ENCODE measurements at regions not wholly inside any gene's neighbourhood (a gene's known extent, or its start where the extent isn't known, plus 50 kb on each side); places are given as distances from the start of the nearest gene placed in this dataset.
"Not testable (repeated sequence)": the region's sequence is repeated elsewhere in the genome, so short reads cannot be mapped to it uniquely, and the experiment has no call there.

DNA sequence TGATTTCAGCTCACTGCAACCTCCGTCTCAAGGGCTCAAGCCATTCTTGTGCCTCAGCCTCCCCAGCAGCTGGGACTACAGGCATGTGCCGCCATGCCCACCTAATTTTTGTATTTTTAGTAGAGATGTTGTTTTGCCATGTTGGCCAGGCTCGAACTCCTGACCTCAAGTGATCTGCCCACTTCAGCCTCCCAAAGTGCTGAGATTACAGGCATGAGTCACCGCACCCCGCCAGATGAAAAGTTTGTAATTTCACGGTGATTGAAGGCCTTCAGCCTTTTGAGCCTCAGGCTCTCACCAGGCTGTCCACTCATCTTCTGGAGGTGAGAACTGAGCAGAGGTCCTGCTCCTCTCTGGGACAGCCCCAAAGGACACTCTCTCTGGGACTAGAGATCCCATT, 103.2 kb downstream of the HIF1AN start:
- not testable (repeated sequence) for DNase-seq (ENCODE audit: low read depth in 2 of 2)

DNA sequence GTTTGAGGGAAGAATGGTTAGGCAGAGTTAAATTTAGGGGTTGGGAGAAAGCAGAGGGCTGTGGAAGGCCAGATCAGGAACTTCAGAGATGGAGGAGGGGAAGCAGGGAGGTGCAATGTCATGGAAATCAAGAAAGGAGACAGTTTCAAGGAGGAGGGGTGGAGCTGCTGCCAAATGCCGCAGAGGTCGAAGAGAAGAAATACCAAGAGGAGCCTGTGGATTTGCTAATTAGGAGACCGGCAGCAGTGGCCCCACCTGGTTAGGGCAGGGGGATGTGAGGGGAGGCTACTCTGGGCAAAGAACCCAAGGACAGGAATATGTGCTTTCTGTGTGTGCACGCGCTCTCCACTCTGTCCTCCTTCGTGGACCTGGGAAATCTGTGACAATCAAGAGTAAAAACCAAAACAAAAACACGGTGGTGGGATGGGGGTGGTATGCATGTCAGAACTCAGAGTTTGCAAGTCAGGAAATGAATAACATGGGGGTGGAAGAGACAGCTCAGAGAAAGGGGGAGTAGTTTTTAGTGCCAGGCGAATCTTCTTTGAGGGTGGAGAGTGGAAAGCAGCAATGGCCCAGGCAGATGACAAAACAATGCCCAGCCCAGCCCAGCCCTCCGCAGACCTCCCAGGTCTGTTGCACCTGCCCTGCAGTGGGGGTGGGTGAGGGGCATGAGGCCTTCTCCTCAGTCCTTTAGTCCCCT, 102.9 kb upstream of the PAX2 start:
- DNase-seq (ENCODE audit: low read depth in 2 of 2): no peak

DNA sequence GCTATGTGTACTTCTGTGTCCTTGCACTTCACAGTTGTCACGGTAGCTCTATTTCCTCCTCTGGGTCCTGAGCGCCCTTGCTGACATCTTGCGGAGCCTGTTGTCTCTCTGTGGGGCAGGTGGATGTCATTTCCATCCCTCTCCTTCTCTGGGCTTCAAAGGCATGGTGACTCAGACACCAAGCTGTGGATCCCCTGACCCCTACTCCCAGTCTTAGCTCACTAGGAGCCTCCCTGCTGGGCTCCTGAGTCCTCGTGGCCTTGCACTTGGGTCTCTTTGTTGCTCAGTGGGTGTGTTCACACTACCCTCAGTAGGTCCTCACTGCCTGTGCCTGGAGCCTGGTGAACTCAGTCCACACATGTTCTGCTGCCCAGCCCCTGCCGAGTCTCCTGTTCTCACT, 100.3 kb upstream of the PAX2 start:
- no peak for DNase-seq (ENCODE audit: low read depth in 2 of 2)

DNA sequence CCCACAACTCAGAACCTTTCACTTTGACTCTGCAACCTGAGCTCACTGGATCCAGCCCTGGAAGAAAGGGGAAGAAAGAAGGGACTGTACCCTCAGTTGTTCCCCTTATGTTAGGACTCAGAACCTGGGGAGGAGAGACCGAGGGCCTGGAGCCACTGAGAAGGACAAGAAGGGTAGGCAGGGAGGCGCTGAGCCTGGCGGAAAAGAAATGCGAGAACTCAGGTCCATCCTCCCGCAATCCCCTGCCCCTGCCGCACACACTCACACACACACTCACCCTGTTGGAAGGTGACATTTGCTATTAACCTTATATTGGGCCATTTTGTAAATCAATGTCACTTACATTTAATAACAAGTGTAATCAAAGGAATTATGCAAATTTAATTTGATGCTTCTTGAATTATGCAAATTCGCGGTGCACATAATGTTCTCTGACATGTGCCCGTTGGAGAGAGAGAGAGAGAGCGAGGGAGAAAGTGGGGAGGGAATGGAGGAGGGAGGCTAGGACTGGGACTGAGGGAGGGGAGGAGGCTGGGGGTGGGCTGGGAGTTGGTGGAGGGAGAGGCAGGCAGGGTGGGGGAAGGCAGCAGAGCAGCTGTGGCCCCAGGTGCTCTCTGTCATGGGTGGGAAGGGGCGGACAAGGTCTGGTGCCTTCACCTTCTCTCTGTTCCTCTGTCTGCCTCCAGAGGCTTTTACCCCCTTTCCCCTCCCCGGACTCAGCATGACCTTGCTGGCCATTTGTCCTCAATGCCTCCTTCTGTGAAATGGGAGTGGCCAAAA, 99.6 kb upstream of the PAX2 start:
- no peak for DNase-seq (ENCODE audit: low read depth in 2 of 2)

DNA sequence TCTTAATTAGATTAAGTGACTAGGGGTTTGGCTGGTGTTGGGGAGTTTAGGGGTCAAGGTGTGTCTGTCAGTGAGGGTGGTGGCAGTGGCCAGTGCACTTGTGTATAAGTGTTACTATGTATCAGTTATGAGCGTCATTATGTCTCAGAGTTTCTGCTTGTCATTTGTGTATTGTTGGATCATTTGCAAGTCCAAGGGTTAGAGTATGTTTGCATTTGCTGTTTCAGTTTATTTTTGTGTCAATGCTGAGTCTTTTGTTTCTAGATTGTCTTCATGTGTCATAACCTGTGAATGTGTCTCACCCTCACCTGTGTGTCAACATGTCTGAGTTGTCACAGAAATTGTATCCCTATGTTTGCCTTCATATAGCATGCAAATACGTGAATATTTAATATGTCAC, 97.5 kb upstream of the PAX2 start:
- DNase-seq (ENCODE audit: low read depth in 2 of 2): no peak

DNA sequence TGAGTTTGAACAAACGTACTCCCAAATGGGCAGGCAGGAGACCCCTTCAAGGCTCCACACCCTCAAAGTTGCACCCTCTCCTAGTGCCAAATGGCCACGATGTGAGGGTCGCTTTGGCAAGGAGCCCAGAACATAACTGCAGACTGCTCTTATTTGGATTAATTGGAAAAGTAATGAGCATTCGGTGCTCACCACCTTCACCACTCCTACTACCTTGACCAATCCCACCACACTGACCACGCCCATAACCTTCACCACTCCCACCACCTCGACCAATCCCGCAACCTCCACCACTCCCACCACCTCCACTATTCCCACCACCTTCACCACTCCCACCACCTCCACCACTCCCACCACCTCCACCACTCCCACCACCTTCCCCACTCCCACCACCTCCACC, 94.7 kb upstream of the PAX2 start:
- no peak for DNase-seq (ENCODE audit: low read depth in 2 of 2)

DNA sequence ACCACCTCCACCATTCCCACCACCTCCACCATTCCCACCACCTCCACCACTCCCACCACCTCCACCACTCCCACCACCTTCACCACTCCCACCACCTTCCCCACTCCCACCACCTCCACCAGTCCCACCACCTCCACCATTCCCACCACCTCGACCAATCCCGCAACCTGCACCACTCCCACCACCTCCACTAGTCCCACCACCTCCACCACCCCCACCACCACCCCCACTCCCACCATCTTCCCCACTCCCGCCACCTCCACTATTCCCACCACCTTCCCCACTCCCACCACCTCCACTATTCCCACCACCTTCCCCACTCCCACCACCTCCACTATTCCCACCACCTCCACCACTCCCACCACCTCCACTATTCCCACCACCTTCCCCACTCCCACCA, 94.3 kb upstream of the PAX2 start:
- not testable (repeated sequence) for DNase-seq (ENCODE audit: low read depth in 2 of 2)

DNA sequence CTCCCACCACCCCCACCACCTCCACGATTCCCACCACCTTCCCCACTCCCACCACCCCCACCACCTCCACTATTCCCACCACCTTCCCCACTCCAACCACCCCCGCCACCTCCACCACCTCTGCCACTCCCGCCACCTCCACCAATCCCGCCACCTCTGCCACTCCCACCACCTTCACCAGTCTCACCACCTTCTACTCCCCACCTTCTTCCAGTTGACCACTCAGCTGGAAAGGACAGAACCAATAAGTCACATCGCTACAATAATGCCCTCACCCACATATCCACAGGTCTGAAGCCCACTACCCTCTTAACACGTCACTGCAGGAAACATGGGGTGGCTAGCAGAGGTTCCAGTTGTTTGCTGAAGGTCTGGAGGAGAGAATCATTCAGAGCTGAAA, 93.5 kb upstream of the PAX2 start:
- no peak for DNase-seq (ENCODE audit: low read depth in 2 of 2)

DNA sequence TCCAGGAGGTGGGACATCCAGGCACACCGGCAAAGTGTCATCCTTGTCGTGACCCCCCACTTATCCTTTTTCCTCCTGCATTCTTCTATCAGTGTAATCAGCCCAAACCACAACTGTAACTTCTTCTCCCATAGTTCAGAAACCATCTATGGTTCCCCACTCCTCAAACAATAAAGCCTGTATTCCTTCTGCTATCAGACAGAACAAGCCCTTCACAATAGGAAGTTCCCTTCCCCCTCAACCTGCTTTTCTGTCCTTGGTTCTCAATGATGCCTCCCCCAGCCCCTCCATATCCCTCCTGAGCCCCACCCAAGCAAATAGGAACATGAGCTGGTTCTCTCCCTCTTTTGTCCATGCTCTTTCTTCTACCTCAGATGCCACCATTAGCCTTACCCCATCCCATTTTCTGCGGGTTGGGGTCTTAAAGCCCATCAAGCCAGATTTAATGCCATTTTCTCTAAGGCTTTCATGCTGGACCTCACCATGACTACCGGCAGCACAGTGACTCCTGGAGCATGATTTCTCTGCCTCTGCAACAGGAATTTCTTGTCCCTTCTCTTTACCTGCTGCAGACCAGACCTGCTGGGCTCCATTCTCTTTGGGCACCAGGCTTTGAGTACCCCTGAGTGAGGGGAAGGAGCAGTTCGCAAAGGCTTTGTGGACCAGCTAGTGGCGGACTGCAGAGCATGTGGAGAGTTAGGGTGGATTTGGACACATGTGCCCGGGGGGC, 92.8 kb upstream of the PAX2 start:
- no peak for DNase-seq (ENCODE audit: low read depth in 2 of 2)

DNA sequence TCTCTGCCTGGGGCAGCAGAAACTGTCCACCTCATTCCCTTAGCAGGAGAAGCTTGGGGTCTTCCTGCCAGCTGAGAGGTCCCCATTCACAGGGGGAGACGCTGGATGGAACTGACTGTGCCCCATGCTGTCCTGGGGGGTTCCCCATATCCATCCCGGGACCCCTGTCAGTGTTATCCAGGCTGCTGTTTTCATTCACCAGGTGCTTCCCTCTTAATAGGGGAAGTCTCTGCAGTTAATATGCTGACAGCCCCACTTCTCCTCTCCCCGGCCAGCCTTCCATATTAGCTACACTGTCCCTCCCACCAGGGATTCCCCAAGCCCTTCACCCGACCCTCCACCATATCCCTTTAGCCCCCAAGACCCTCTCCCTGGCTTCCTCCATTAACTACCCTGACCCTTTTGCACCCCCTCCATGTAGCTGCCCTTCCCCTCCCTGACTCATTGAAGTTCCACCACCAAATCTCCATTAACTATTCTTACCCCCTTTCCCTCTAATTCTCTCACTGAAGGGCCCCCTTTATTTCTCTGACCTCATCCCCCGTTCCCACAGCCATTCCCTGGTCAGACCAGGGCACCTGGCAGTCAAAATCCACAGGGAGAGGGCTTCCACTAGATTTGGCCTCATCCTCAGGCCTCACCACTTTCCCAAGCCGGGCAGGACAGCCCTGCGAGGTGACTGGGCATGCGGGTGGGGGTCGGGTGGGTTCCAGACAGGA, 92.0 kb upstream of the PAX2 start:
- DNase-seq (ENCODE audit: low read depth in 2 of 2): no peak

DNA sequence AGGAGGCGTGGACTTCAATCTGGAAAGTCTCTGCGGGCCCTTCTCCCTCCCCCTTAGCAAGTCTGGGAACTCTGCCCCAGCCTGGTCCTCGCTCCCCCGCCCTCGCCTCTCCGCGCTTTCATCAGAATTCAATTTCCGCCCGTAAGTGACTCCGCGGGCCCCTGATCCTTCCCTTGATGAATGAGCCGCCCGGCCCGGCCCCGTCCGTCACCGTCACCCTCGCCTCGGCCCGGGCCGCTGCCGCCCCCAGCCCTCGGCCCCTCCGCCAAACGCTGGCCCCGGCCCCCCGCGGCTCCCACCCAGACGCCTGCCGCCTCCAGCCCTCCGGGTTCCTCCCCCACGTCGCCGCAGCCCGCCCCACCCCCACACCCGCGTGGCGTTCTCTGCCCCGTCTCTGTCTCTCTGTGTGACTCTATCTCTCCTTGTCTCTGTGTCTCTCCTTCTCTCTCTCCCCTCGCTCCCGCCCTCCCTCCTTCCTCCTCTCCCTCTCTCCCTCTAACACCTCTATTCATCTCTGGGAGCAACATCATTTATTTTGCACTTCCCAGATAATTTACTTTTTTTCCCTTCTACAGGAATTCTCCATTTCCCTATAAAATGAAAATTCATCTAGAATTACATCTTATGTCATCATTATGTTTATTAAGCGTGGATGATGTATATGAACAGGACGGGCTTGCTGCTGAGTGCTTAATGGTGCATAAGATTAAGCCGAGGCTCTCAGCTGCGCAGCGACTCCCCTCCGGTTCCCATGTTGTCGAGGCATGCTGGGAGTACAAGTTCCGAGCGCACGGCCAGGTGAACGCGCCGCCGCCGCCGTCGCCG, 91.2 kb upstream of the PAX2 start:
- DNase-seq (ENCODE audit: low read depth in 2 of 2): peak in 1 of 2 donors; percentile 34

DNA sequence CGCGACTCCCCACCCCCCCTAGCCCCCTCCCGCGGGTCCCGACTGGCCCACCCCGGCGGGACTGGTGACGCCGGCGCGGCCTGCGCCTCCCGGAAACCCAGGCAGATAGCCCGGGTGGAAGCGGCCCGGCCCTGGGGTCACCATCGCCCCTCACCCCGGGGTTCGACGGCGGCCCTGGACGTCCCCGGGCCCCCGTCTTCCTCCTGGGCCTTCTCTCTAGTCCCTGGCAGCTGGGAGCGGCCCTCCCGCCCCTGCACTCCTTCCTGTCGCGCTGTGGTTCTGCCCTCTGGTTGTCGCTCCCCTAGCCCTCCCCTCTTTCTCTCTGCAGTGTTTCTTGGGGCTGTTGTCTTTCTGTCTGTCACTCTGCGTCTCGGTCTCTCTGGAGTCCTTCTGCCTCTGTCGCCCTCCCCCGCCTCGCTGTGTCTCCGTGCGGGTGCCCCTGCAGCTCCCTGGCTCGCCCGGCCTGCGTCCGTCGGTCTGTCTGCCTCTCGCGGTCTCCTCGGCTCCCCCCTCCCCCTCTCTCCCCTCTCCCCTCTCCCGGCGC, 90.5 kb upstream of the PAX2 start:
- no peak for DNase-seq (ENCODE audit: low read depth in 2 of 2)

DNA sequence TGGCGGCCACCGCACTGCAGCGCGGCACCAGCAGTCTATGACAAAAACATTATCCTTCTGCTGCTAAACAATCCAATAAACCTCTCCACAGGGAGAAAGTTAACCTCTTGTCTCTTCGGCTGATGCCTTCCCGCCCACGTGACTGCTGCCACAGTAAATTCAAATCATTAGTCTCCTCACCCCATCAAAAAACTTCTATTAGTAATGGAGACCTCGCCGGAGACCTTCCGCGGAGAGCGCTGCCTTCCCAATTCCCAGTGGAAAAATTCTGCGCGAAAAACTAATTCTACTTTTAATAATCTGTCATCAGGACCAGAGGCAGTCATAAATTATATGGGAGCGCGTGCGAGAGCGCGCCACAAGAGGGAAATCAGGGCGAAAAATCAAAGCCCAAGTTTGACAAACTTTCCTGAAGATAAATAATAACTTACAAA, 90.0 kb upstream of the PAX2 start:
- no peak for DNase-seq (ENCODE audit: low read depth in 2 of 2)

DNA sequence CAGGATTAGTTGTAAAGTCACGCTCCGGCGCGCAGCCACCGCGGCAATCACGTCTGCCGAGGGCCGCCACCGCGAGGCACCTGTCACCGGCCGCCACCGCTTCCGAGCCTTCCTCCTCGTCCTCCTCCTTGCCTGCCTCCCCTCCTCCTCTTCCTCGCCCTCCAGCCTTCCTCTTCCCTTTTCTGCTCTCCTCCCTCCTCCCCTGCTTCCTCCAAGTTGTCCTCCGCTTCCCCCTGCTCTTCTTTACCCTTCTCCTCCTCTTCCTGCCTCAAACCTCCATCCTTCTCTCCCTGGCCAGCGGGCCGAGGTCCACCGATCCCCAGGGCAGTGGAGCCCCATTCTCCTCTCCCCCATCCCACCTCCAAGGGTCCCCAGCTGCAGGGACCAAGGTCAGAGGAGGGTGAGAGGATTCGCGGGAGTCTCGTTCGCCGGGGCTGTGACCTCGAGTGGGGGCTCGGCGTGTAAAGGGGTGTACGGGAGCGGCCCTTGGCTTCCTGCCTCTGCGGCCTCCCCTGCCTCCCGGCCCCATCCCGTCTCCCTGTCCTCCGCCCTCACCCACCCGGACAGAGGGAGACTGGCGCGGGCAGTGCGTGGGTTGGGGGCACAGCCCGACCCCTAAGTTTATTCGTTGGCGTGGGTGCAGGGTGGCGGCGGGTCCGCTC, 89.5 kb upstream of the PAX2 start:
- DNase-seq (ENCODE audit: low read depth in 2 of 2): no peak

DNA sequence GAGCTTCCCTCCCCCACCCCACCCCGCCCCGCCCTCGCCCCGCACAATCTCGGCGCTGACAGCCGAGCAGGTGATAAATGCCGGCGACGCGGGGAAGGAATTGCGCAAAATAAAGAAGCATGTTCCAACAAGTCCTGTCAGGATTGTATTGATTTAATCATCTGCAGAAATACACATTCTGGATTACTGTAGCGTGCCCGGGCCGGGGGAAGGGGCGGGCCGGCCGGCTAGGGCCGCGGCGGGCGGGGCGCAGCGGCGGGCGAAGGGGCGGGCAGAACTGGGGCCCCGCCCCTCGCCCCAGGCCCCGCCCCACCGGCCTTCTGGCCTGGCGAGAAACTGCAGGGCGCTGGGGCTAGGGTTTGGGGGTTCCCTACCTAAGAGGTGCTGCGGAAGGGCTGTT, 88.9 kb upstream of the PAX2 start:
- DNase-seq (ENCODE audit: low read depth in 2 of 2): no peak

DNA sequence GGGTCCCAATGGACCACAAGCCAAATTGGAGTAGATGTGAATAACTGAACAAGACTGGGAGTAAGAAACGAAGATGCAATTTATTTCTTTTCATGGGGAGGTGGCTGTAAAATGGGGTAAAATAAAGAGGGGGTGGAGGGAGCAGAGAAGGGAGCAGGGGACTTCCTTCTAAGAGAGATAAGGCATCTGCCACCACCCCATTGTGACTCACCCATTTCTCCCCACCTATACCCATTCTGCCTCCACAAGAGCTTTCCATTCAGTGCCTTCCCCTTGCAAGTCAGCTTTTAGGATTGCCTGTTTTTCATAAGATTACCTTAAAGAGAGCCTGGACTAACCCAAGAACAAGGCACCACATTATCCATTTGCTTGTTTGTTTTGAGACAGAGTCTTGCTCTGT, 87.1 kb upstream of the PAX2 start:
- DNase-seq (ENCODE audit: low read depth in 2 of 2): no peak

DNA sequence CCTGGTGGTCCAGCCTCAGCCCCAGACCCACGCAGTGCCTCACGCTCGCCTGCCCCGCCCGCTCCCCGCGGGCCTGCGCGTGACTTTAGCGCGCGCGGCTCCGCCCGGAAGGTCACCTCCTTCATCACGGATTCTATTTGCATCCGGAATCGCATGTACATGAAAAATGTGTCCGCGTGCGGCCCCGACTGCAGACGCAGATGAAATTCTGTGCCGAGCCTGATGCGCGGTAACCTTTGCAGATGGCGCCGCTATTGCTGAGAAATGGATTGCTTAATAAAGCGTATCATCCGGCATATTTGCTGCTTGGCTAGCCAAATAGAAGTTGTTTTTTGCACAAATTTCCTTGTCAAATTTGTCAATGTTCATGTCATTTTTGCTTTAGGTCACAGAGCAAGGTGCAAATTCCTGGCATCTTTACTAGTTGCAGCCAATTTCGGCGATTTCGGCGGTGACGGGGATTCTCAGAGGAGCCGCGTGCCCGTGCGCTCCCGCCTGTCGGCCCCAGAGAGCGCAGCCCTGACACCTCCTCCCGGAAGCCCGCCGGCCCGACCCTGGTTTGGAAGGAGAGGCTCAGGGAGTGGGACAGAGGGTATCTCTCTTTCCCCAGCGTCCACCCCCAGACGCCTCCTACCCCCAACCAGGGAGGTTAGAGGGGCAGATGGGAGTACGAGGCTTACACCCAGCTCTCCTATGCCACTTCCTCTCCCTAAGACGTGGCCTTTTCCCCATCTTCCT, 85.9 kb upstream of the PAX2 start:
- DNase-seq (ENCODE audit: low read depth in 2 of 2): no peak

DNA sequence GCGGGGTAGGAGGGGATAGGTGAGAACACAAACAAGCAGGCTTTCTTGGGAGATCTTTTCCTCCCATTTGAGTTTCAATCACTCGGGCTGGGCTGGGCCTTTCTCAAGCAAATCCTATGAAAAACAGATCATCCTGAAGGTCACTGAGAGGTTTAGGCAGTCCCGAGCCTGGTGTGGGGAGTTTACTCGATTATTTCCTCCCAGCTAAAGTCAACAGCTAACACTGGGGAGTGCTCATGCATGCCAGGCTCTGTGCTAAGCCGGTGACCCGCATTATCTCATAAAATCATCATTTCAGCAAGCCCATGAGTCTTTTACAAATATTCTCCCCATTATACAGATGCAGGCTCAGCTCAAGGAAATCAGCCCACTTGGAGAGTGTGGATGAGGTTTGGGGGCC, 85.0 kb upstream of the PAX2 start:
- no peak for DNase-seq (ENCODE audit: low read depth in 2 of 2)

DNA sequence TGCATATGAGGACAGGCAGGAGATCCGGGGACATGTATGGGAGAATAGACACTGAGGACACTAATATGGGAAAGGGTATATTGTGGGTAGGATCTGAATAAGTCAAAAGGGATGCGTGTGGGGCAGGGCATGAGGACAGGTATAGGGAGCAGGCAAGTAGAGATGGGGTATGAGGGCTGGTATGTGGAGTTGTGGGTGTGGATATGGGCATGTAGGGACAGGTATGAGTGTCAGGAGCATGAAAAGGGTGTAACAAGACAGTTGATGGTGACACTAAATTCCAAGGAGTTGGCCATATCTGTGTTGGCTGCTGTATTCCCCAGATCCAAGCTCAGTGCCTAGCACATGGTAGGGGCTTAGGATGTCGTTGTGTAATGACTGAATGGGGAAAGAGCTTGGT, 84.4 kb upstream of the PAX2 start:
- no peak for DNase-seq (ENCODE audit: low read depth in 2 of 2)

DNA sequence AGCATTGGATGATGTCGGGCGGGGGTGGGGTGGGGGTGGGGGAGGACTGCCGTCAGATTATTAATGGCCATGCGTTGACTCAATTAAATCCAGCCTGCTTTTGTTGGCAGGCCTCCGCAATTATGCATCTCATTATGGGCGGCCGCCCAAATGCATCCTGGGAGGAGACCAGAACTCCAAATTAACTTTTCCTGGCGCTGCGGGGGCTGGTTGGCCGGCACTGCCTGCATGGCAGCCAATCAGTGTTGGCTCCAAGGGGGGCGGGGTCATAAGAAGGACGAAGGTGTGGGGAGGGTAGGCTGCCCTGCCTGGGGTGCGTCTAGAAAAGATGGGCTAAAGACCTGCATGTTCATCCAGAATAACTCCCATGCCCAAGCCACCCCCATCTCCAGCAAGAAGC, 83.9 kb upstream of the PAX2 start:
- no peak for DNase-seq (ENCODE audit: low read depth in 2 of 2)
